Astrocyte (in vitro differentiated cells and primary cell): ENCODE measurements at regions not wholly inside any gene's neighbourhood (a gene's known extent, or its start where the extent isn't known, plus 50 kb on each side); places are given as distances from the start of the nearest gene placed in this dataset.

Source experiments
- EZH2 ChIP-seq: IDR thresholded peaks from 2 replicates; pipeline ENCODE4 v1.6.1; 2012; ENCODE audit warnings: mild to moderate bottlenecking, low read length, inconsistent platforms; ENCODE audit not compliant: insufficient read depth
- TF ChIP-seq, protein P1 (sequence below): IDR thresholded peaks from 2 replicates; pipeline ENCODE4 v1.5.1; 2011; ENCODE audit warnings: low read depth, mild to moderate bottlenecking, inconsistent platforms, low read length, moderate library complexity; ENCODE audit not compliant: insufficient read depth

DNA sequence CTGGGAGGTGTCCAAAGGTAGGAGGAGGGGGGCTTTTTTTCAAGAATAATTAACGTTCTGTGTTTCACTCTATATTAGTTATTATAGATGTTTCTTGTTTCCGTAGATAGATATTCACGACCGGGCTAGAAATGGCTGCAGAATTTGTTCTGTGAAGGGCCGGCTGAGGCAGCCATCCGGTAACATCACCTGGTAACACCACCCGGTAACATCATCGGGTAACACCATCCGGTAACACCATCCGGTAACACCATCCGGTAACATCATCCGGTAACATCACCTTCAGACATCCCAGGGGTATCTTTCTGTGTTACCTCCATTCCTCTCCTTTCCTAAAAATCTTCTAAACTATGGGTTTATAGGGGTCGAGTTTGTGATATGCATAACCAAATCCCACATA is 1336.7 kb upstream of the TMEM132C start:
- no peak for TF ChIP-seq EZH2
- TF ChIP-seq, protein P1, sequence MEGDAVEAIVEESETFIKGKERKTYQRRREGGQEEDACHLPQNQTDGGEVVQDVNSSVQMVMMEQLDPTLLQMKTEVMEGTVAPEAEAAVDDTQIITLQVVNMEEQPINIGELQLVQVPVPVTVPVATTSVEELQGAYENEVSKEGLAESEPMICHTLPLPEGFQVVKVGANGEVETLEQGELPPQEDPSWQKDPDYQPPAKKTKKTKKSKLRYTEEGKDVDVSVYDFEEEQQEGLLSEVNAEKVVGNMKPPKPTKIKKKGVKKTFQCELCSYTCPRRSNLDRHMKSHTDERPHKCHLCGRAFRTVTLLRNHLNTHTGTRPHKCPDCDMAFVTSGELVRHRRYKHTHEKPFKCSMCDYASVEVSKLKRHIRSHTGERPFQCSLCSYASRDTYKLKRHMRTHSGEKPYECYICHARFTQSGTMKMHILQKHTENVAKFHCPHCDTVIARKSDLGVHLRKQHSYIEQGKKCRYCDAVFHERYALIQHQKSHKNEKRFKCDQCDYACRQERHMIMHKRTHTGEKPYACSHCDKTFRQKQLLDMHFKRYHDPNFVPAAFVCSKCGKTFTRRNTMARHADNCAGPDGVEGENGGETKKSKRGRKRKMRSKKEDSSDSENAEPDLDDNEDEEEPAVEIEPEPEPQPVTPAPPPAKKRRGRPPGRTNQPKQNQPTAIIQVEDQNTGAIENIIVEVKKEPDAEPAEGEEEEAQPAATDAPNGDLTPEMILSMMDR, result no peak
